Osteoblast (primary cell): ENCODE measurements at regions not wholly inside any gene's neighbourhood (a gene's known extent, or its start where the extent isn't known, plus 50 kb on each side); places are given as distances from the start of the nearest gene placed in this dataset.

Source experiments
- DNase-seq: peaks from one replicate; pipeline ENCODE4 v3.0.0; 2011; ENCODE audit warnings: low spot score, mixed read lengths; ENCODE audit not compliant: insufficient read length; ENCODE audit errors: missing footprints
- H2AFZ ChIP-seq: 2 replicates; pipeline ENCODE4 v1.6.0; 2011; ENCODE audit warnings: mild to moderate bottlenecking, low read length
- H3K27ac ChIP-seq: 2 replicates; pipeline ENCODE4 v1.5.1; 2011; ENCODE audit warnings: mild to moderate bottlenecking, low read depth, low read length, moderate library complexity
- H3K27me3 ChIP-seq: 2 replicates; pipeline ENCODE4 v1.6.0; 2012; ENCODE audit warnings: mild to moderate bottlenecking, control low read depth, inconsistent platforms, low read length, moderate library complexity; ENCODE audit not compliant: insufficient read depth
- H3K36me3 ChIP-seq: 2 replicates; pipeline ENCODE4 v1.5.1; 2011; ENCODE audit warnings: mild to moderate bottlenecking, low read length, control low read depth, moderate library complexity; ENCODE audit not compliant: insufficient read depth
- H3K4me1 ChIP-seq: 2 replicates; pipeline ENCODE4 v1.5.1; 2011; ENCODE audit warnings: mild to moderate bottlenecking, low read length, control low read depth, moderate library complexity; ENCODE audit not compliant: insufficient read depth
- H3K4me2 ChIP-seq: 2 replicates; pipeline ENCODE4 v1.6.0; 2011; ENCODE audit warnings: mild to moderate bottlenecking, low read length; ENCODE audit not compliant: insufficient read depth
- H3K4me3 ChIP-seq: fragments of 200-600 bp; sonication (generic); 3 replicates; pipeline ENCODE4 v1.5.1; 2012; ENCODE audit warnings: mild to moderate bottlenecking, low read length, inconsistent platforms; ENCODE audit not compliant: insufficient read depth
- H3K79me2 ChIP-seq: 2 replicates; pipeline ENCODE4 v1.6.0; 2012; ENCODE audit warnings: mild to moderate bottlenecking, low read length, control low read depth, inconsistent platforms; ENCODE audit not compliant: insufficient read depth
- H3K9me3 ChIP-seq: 2 replicates; pipeline ENCODE4 v1.5.1; 2011; ENCODE audit warnings: low read depth, low read length, control low read depth
- H4K20me1 ChIP-seq: 2 replicates; pipeline ENCODE4 v1.6.0; 2012; ENCODE audit warnings: mild to moderate bottlenecking, low read length, control low read depth; ENCODE audit not compliant: insufficient read depth
- CTCF ChIP-seq: IDR thresholded peaks from 2 replicates; pipeline ENCODE4 v1.5.1; 2011; ENCODE audit warnings: mild to moderate bottlenecking, low read depth, low read length, moderate library complexity; ENCODE audit errors: extremely low read depth

GRCh38 chrX:28311466-28311865 lies 275.8 kb upstream of the IL1RAPL1 start:
- TF ChIP-seq CTCF, result no peak
- DNase-seq, result no peak

DNA sequence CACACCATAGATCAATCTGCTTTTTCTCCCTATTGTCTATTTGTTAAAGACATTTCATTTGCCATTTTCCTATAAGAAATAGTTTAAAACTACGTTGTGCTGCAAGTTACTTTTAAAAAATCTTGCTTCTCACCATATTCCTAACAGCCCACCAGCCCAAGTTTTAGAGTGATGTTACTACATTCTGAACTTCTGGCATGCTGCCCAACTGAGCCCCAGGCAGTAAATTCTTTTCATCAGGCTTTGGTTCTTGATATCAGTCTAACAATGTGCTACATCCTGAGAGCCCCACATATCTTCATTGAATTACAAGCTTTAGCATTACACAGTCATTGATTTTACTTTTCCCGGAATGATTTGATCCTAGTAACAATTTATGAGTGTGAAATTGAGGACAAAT lies 283.8 kb upstream of the IL1RAPL1 start:
- H3K27me3 ChIP-seq, result no peaks in the 10 kb centered on the region

More at GRCh38 chrX:28311466-28311865, 275.8 kb upstream of the IL1RAPL1 start:
- Histone ChIP-seq H4K20me1 (no peaks in the 10 kb centered on the region), H3K36me3 (no peaks in the 10 kb centered on the region), H3K4me3 (no peak overlapping the region), H3K9me3 (peaks cover 3% of the 10 kb centered on the region), H3K79me2 (no peaks in the 10 kb centered on the region), H2AFZ (no peak overlapping the region), H3K27ac (no peak overlapping the region), H3K4me2 (no peak overlapping the region), H3K4me1 (no peaks in the 10 kb centered on the region), H3K27me3 (no peaks in the 10 kb centered on the region)

GRCh38 chrX:28278726-28279125 lies 297.5 kb upstream of the DCAF8L1 start:
- Histone ChIP-seq H2AFZ (no peak overlapping the region), H3K27me3 (no peaks in the 10 kb centered on the region), H3K27ac (no peak overlapping the region), H3K36me3 (no peaks in the 10 kb centered on the region), H3K4me2 (no peak overlapping the region), H3K9me3 (peaks cover 2% of the 10 kb centered on the region), H3K79me2 (no peaks in the 10 kb centered on the region), H3K4me1 (no peaks in the 10 kb centered on the region), H4K20me1 (no peaks in the 10 kb centered on the region), H3K4me3 (no peak overlapping the region)
- DNase-seq, result no peak
- no peak for TF ChIP-seq CTCF

More for the DNA sequence above, 283.8 kb upstream of the IL1RAPL1 start:
- H4K20me1 ChIP-seq, result no peaks in the 10 kb centered on the region
- no peak overlapping the region for H3K27ac ChIP-seq
- H3K36me3 ChIP-seq, result no peaks in the 10 kb centered on the region
- H2AFZ ChIP-seq, result no peak overlapping the region
- no peaks in the 10 kb centered on the region for H3K79me2 ChIP-seq
- H3K9me3 ChIP-seq, result peaks cover 4% of the 10 kb centered on the region
- no peaks in the 10 kb centered on the region for H3K4me1 ChIP-seq
- H3K4me2 ChIP-seq, result no peak overlapping the region
- no peak for DNase-seq
- no peak for TF ChIP-seq CTCF
- H3K4me3 ChIP-seq, result no peak overlapping the region

GRCh38 chrX:28278251-28278650 lies 297.0 kb upstream of the DCAF8L1 start:
- Histone ChIP-seq H4K20me1 (no peaks in the 10 kb centered on the region), H3K36me3 (no peaks in the 10 kb centered on the region), H3K27me3 (no peaks in the 10 kb centered on the region), H3K4me3 (no peak overlapping the region), H3K4me2 (no peak overlapping the region), H2AFZ (no peak overlapping the region), H3K27ac (no peak overlapping the region), H3K4me1 (no peaks in the 10 kb centered on the region), H3K9me3 (peaks cover 2% of the 10 kb centered on the region), H3K79me2 (no peaks in the 10 kb centered on the region)
- DNase-seq, result no peak
- TF ChIP-seq CTCF, result no peak
